ENCODE measurements at regions not wholly inside any gene's neighbourhood (a gene's known extent, or its start where the extent isn't known, plus 50 kb on each side); places are given as distances from the start of the nearest gene placed in this dataset.

GRCh38 chr7:26584326-26584725, 280.1 kb downstream of the SKAP2 start:
- TF ChIP-seq CTCF (IDR thresholded peaks at IDR 0.05; ENCODE audit: borderline replicate concordance, insufficient read depth, low read depth, low read length), result no peak
- H3K4me3 ChIP-seq (ENCODE audit: low read depth, low read length), result no peak overlapping the region

GRCh38 chr7:26584987-26585665, 279.3 kb downstream of the SKAP2 start:
- H3K4me3 ChIP-seq (ENCODE audit: low read depth, low read length), result no peak overlapping the region
- no peak for TF ChIP-seq CTCF (IDR thresholded peaks at IDR 0.05; ENCODE audit: borderline replicate concordance, insufficient read depth, low read depth, low read length)

GRCh38 chr7:26587536-26587935, 276.9 kb downstream of the SKAP2 start:
- no peak for TF ChIP-seq CTCF (IDR thresholded peaks at IDR 0.05; ENCODE audit: borderline replicate concordance, insufficient read depth, low read depth, low read length)
- no peak overlapping the region for H3K4me3 ChIP-seq (ENCODE audit: low read depth, low read length)

- no peak for TF ChIP-seq CTCF (IDR thresholded peaks at IDR 0.05; ENCODE audit: borderline replicate concordance, insufficient read depth, low read depth, low read length)
- no peak overlapping the region for H3K4me3 ChIP-seq (ENCODE audit: low read depth, low read length)
Observed at GRCh38 chr7:26588511-26588910, 275.9 kb downstream of the SKAP2 start.

- no peak for TF ChIP-seq CTCF (IDR thresholded peaks at IDR 0.05; ENCODE audit: borderline replicate concordance, insufficient read depth, low read depth, low read length)
- no peak overlapping the region for H3K4me3 ChIP-seq (ENCODE audit: low read depth, low read length)
Observed at GRCh38 chr7:26590709-26591108, 273.7 kb downstream of the SKAP2 start.

GRCh38 chr7:26592011-26592410, 272.4 kb downstream of the SKAP2 start:
- H3K4me3 ChIP-seq (ENCODE audit: low read depth, low read length), result no peak overlapping the region
- TF ChIP-seq CTCF (IDR thresholded peaks at IDR 0.05; ENCODE audit: borderline replicate concordance, insufficient read depth, low read depth, low read length), result no peak

- H3K4me3 ChIP-seq (ENCODE audit: low read depth, low read length), result no peak overlapping the region
- no peak for TF ChIP-seq CTCF (IDR thresholded peaks at IDR 0.05; ENCODE audit: borderline replicate concordance, insufficient read depth, low read depth, low read length)
Observed at GRCh38 chr7:26593393-26593792, 271.0 kb downstream of the SKAP2 start.

Measured in GM12875 (cell line).